ENCODE measurements at regions not wholly inside any gene's neighbourhood (a gene's known extent, or its start where the extent isn't known, plus 50 kb on each side); places are given as distances from the start of the nearest gene placed in this dataset.

- no peak for TF ChIP-seq CTCF (IDR thresholded peaks at IDR 0.05)
- no peak for TF ChIP-seq POLR2A (IDR thresholded peaks at IDR 0.05)
- no peak for TF ChIP-seq POLR2AphosphoS5 (IDR thresholded peaks at IDR 0.05)
Measured at GRCh38 chr4:116618638-116619037, 466.7 kb downstream of the TRAM1L1 start.
